ENCODE measurements at regions not wholly inside any gene's neighbourhood (a gene's known extent, or its start where the extent isn't known, plus 50 kb on each side); places are given as distances from the start of the nearest gene placed in this dataset.

DNA sequence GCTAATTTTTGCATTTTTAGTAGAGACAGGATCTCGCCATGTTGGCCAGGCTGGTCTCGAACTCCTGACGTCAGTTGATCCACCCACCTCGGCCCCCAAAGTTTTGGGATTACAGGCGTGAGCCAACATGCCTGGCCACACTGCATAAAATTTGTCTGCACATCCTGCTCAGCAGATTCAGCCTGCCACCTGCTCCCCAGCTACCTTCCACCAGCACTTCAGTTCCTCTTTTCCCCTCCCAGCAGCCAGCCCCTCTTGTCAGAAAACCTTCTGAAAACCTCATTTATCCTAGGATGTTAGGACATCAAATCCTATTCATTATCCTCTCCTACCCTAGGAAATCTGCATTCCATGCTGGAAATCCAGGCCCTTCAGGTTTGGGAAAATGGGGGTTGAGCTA, 78.2 kb upstream of the CALM2 start (continued):
- TF ChIP-seq TAF1 (IDR thresholded peaks at IDR 0.05; ENCODE audit: borderline replicate concordance, low read depth, low read length) (no peak), IKZF1 (conservative IDR thresholded peaks at IDR 0.05) (peak; percentile 51), HSF1 (IDR thresholded peaks at IDR 0.05; ENCODE audit: low read depth, low read length) (no peak), IKZF2 (IDR thresholded peaks at IDR 0.05) (peak; percentile 52 to 54; a peak in 3 of 4 replicates), RBBP5 (conservative IDR thresholded peaks at IDR 0.05) (no peak), SREBF2 (IDR thresholded peaks at IDR 0.05; ENCODE audit: low read length) (no peak), MTA2 (IDR thresholded peaks at IDR 0.05; ENCODE audit: low read depth) (0 out of 2 replicates have a peak, but pooled peaks have one; percentile 22), NBN (IDR thresholded peaks at IDR 0.05) (no peak), DPF2 (IDR thresholded peaks at IDR 0.05) (no peak), CUX1 (IDR thresholded peaks at IDR 0.05; ENCODE audit: insufficient replicate concordance, low read depth, low read length) (no peak), EP300 (IDR thresholded peaks at IDR 0.05; ENCODE audit: borderline replicate concordance in 1 of 2, control insufficient read depth in 1 of 2, low read depth in 2 of 2, low read length in 2 of 2) (peak in 1 of 2 experiments; percentile 23; a peak in 1 of 4 replicates), BHLHE40 (IDR thresholded peaks at IDR 0.05; ENCODE audit: borderline replicate concordance in 1 of 2, low read depth in 2 of 2, low read length in 1 of 2) (peak in 1 of 2 experiments; percentile 13; a peak in 1 of 4 replicates), RB1 (IDR thresholded peaks at IDR 0.05; ENCODE audit: borderline replicate concordance) (no peak), LARP7 (IDR thresholded peaks at IDR 0.05) (0 out of 2 replicates have a peak, but pooled peaks have one; percentile 32), KAT2A (conservative IDR thresholded peaks at IDR 0.05; ENCODE audit: control insufficient read depth, low read depth, low read length) (no peak), SMARCA5 (IDR thresholded peaks at IDR 0.05) (no peak), USF2 (IDR thresholded peaks at IDR 0.05; ENCODE audit: borderline replicate concordance, low read depth, low read length) (no peak), POU2F2 (IDR thresholded peaks at IDR 0.05; ENCODE audit: borderline replicate concordance, low read depth, low read length) (no peak), SMAD5 (IDR thresholded peaks at IDR 0.05; ENCODE audit: low read depth) (no peak)
- TF ChIP-seq, protein P1, sequence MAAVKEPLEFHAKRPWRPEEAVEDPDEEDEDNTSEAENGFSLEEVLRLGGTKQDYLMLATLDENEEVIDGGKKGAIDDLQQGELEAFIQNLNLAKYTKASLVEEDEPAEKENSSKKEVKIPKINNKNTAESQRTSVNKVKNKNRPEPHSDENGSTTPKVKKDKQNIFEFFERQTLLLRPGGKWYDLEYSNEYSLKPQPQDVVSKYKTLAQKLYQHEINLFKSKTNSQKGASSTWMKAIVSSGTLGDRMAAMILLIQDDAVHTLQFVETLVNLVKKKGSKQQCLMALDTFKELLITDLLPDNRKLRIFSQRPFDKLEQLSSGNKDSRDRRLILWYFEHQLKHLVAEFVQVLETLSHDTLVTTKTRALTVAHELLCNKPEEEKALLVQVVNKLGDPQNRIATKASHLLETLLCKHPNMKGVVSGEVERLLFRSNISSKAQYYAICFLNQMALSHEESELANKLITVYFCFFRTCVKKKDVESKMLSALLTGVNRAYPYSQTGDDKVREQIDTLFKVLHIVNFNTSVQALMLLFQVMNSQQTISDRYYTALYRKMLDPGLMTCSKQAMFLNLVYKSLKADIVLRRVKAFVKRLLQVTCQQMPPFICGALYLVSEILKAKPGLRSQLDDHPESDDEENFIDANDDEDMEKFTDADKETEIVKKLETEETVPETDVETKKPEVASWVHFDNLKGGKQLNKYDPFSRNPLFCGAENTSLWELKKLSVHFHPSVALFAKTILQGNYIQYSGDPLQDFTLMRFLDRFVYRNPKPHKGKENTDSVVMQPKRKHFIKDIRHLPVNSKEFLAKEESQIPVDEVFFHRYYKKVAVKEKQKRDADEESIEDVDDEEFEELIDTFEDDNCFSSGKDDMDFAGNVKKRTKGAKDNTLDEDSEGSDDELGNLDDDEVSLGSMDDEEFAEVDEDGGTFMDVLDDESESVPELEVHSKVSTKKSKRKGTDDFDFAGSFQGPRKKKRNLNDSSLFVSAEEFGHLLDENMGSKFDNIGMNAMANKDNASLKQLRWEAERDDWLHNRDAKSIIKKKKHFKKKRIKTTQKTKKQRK (IDR thresholded peaks at IDR 0.05; ENCODE audit: low read depth, low read length) = no peak

Measured in GM12878 (cell line).